ENCODE measurements at regions not wholly inside any gene's neighbourhood (a gene's known extent, or its start where the extent isn't known, plus 50 kb on each side); places are given as distances from the start of the nearest gene placed in this dataset.
A peak's percentile ranks its signal among the peaks of the same experiment; 100 is the strongest.

DNA sequence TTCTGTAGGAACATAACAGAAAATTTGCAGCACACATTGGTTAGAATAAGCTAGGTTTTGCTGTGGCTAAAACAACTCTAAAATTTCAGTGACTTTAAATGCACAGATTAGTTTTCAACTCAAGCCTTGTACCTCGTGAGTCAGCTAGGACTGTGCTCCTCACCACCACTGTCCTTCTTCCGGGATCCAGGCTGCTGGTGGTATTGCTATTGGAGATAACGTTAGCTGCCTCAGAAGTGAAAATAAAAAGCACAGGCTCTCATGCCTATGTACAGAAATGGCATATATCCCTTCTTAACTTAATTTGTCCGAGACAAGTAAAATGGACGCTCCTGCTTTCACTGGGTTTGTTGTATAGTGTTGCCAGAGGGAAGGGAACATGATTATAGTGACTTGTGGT lies 931.1 kb upstream of the EYS start:
- no peak overlapping the region for H4K5ac ChIP-seq (ENCODE audit: insufficient read length, low read depth, low read length)
- FAIRE-seq: no peak
- no peaks in the 10 kb centered on the region for H3K27me3 ChIP-seq (replicated peaks in 1 of 4; ENCODE audit: control insufficient read depth in 3 of 4, extremely low read depth in 1 of 4, insufficient read depth in 3 of 4, low read length in 3 of 4)
- H3K14ac ChIP-seq (ENCODE audit: insufficient read length): no peak overlapping the region
- H3K4me1 ChIP-seq (replicated peaks in 1 of 4; ENCODE audit: control insufficient read depth in 3 of 4, insufficient read depth in 4 of 4, low read length in 3 of 4): no peaks in the 10 kb centered on the region
- no peaks in the 10 kb centered on the region for H3K36me3 ChIP-seq (ENCODE audit: control insufficient read depth in 2 of 4, insufficient read depth in 4 of 4, low read length in 3 of 4)
- H4K8ac ChIP-seq (ENCODE audit: extremely low read depth, insufficient read depth, low read length): no peak overlapping the region
- no peak overlapping the region for H2BK20ac ChIP-seq (ENCODE audit: low read length)
- no peak overlapping the region for H4K91ac ChIP-seq (replicated peaks; ENCODE audit: insufficient read length, low read length)
- H3K4ac ChIP-seq (replicated peaks; ENCODE audit: insufficient read length, low read depth, low read length): no peak overlapping the region
- no peaks in the 10 kb centered on the region for H3K79me2 ChIP-seq (ENCODE audit: control insufficient read depth in 1 of 2, insufficient read depth in 2 of 2, low read length in 2 of 2)
- no peaks in the 10 kb centered on the region for H4K20me1 ChIP-seq (replicated peaks in 1 of 2; ENCODE audit: control insufficient read depth in 1 of 2, insufficient read depth in 2 of 2, low read length in 2 of 2)
- no peak overlapping the region for H2BK12ac ChIP-seq (ENCODE audit: low read depth, low read length)
- ChIA-PET CTCF (ENCODE audit: partially characterized antibody) (interaction anchor here (0.5 kb wide), 1 partner anchor 52 kb away, joined by 3 read pairs; no protein-coding TSS in a partner anchor), POLR2A (ENCODE audit: partially characterized antibody) (no interaction called here)
- no peaks in the 10 kb centered on the region for H3K23me2 ChIP-seq (ENCODE audit: low read depth, low read length)
- no peak overlapping the region for H3K27ac ChIP-seq (ENCODE audit: low read depth, low read length)
- H3K9me3 ChIP-seq (ENCODE audit: insufficient read depth in 2 of 2, low read depth in 1 of 2, low read length in 1 of 2): no peaks in the 10 kb centered on the region
- H2BK15ac ChIP-seq (ENCODE audit: low read length): no peak overlapping the region
- 87% methylated on average over 5 of the region's 5 CpGs; no CpG with 5 or more reads in 1 of the 2 experiments for WGBS, 2 experiments (ENCODE audit: extremely low coverage in 1 of 2, insufficient coverage in 1 of 2, insufficient read length in 1 of 2, insufficient replicate concordance in 2 of 2, low coverage in 1 of 2, low lambda C conversion rate in 2 of 2, missing lambda C conversion rate in 1 of 2)
- no peak overlapping the region for H3K56ac ChIP-seq (replicated peaks; ENCODE audit: insufficient read length, low read depth, low read length)
- no peak overlapping the region for H3K18ac ChIP-seq (ENCODE audit: extremely low read depth, low read length)
- H3K4me3 ChIP-seq (ENCODE audit: extremely low read depth in 1 of 4, insufficient read depth in 2 of 4, low read depth in 3 of 4, low read length in 4 of 4): no peak overlapping the region
- no peak overlapping the region for H3K23ac ChIP-seq (ENCODE audit: insufficient read length)
- no peak overlapping the region for H2BK120ac ChIP-seq (replicated peaks; ENCODE audit: low read depth, low read length)
- DNase-seq (ENCODE audit: low read depth in 1 of 2, low spot score in 2 of 2): no peak
- H2BK5ac ChIP-seq (ENCODE audit: low read depth, low read length): no peak overlapping the region
- no peak overlapping the region for H3K4me2 ChIP-seq (ENCODE audit: insufficient read depth in 1 of 2, low read depth in 2 of 2, low read length in 2 of 2)
- peak overlapping the region; percentile 44; the same call in 1 of the 2 replicates for H2AFZ ChIP-seq (ENCODE audit: low read length)
- no peaks in the 10 kb centered on the region for H3K79me1 ChIP-seq (ENCODE audit: low read depth, low read length)
- no peak overlapping the region for H2AK5ac ChIP-seq (ENCODE audit: low read depth, low read length)
- H3K9ac ChIP-seq (replicated peaks in 1 of 4; ENCODE audit: extremely low read depth in 1 of 4, low read depth in 3 of 4, low read length in 3 of 4): no peak overlapping the region
- no peak for TF ChIP-seq RAD21 (IDR thresholded peaks at IDR 0.05 in 1 of 2, conservative IDR thresholded peaks at IDR 0.05 in 1 of 2; ENCODE audit: low read depth in 2 of 2, low read length in 2 of 2)

Data from H1 (cell line).